ENCODE measurements at regions not wholly inside any gene's neighbourhood (a gene's known extent, or its start where the extent isn't known, plus 50 kb on each side); places are given as distances from the start of the nearest gene placed in this dataset.

- TF ChIP-seq ZNF121 (CRISPR knock-in tag; IDR thresholded peaks at IDR 0.05) (no peak), AR (CRISPR knock-in tag; IDR thresholded peaks at IDR 0.05) (no peak), JUN (CRISPR knock-in tag; IDR thresholded peaks at IDR 0.05) (no peak), CTCF (IDR thresholded peaks at IDR 0.05) (no peak)
- TF ChIP-seq, protein P1, sequence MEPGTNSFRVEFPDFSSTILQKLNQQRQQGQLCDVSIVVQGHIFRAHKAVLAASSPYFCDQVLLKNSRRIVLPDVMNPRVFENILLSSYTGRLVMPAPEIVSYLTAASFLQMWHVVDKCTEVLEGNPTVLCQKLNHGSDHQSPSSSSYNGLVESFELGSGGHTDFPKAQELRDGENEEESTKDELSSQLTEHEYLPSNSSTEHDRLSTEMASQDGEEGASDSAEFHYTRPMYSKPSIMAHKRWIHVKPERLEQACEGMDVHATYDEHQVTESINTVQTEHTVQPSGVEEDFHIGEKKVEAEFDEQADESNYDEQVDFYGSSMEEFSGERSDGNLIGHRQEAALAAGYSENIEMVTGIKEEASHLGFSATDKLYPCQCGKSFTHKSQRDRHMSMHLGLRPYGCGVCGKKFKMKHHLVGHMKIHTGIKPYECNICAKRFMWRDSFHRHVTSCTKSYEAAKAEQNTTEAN (CRISPR knock-in tag; IDR thresholded peaks at IDR 0.05): no peak
- TF ChIP-seq, protein P2, sequence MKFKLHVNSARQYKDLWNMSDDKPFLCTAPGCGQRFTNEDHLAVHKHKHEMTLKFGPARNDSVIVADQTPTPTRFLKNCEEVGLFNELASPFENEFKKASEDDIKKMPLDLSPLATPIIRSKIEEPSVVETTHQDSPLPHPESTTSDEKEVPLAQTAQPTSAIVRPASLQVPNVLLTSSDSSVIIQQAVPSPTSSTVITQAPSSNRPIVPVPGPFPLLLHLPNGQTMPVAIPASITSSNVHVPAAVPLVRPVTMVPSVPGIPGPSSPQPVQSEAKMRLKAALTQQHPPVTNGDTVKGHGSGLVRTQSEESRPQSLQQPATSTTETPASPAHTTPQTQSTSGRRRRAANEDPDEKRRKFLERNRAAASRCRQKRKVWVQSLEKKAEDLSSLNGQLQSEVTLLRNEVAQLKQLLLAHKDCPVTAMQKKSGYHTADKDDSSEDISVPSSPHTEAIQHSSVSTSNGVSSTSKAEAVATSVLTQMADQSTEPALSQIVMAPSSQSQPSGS (CRISPR knock-in tag; IDR thresholded peaks at IDR 0.05; ENCODE audit: borderline replicate concordance, low read depth): no peak
- TF ChIP-seq, protein P3, sequence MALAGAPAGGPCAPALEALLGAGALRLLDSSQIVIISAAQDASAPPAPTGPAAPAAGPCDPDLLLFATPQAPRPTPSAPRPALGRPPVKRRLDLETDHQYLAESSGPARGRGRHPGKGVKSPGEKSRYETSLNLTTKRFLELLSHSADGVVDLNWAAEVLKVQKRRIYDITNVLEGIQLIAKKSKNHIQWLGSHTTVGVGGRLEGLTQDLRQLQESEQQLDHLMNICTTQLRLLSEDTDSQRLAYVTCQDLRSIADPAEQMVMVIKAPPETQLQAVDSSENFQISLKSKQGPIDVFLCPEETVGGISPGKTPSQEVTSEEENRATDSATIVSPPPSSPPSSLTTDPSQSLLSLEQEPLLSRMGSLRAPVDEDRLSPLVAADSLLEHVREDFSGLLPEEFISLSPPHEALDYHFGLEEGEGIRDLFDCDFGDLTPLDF (CRISPR knock-in tag; IDR thresholded peaks at IDR 0.05): no peak
These were observed 203.6 kb downstream of the SPRY1 start for GRCh38 chr4:123599920-123600810.

All from WTC11 (cell line).